ENCODE measurements at regions not wholly inside any gene's neighbourhood (a gene's known extent, or its start where the extent isn't known, plus 50 kb on each side); places are given as distances from the start of the nearest gene placed in this dataset.

DNA sequence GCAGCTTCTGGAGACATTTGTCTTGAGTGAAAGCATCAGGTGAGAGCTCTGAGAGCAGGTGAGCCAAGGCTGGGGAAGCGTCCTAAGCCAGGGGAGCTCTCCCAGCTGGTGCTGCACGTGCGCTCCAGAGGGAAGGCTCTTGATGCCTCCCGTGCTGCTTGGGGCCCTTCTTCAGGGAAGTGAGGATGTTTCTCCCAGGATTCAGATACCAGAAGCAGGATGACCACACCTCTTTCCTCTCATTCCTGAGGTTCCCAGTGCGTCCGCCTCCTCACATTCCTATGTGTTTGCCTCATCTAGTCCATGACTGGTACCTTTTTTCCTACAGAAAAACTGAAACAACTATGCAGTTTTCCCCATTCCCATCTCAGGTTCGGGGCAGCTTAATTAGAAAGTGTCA lies 231.0 kb upstream of the IRS2 start:
- TF ChIP-seq, protein P1, sequence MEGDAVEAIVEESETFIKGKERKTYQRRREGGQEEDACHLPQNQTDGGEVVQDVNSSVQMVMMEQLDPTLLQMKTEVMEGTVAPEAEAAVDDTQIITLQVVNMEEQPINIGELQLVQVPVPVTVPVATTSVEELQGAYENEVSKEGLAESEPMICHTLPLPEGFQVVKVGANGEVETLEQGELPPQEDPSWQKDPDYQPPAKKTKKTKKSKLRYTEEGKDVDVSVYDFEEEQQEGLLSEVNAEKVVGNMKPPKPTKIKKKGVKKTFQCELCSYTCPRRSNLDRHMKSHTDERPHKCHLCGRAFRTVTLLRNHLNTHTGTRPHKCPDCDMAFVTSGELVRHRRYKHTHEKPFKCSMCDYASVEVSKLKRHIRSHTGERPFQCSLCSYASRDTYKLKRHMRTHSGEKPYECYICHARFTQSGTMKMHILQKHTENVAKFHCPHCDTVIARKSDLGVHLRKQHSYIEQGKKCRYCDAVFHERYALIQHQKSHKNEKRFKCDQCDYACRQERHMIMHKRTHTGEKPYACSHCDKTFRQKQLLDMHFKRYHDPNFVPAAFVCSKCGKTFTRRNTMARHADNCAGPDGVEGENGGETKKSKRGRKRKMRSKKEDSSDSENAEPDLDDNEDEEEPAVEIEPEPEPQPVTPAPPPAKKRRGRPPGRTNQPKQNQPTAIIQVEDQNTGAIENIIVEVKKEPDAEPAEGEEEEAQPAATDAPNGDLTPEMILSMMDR (conservative IDR thresholded peaks at IDR 0.05 in 1 of 2, IDR thresholded peaks at IDR 0.05 in 1 of 2; ENCODE audit: extremely low read depth in 1 of 2, insufficient read depth in 1 of 2, low read depth in 1 of 2, low read length in 2 of 2) = no peak
- no peak for TF ChIP-seq EZH2 (IDR thresholded peaks at IDR 0.05; ENCODE audit: borderline replicate concordance, low read length)
